ENCODE measurements at regions not wholly inside any gene's neighbourhood (a gene's known extent, or its start where the extent isn't known, plus 50 kb on each side); places are given as distances from the start of the nearest gene placed in this dataset.

DNA sequence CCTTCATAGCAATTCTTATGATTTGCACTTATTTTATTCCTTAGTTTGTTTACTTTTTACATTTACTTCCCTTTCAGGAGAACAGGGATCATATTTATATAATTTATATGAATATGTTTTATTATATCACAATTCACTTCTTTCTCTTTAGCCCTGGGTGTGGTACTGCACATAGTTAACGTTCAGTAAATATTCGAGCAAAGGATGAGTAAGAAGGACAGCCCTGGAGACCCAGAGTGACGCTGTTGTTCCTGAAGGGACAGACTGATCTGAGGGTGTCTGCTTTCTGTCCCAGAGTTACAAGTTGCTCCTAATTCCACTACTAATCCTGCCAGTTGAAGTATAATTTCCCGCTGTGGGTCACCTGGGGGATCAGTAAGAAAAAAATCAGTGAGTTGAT is 366.1 kb downstream of the DMRT2 start:
- Histone ChIP-seq H3K9me3 (ENCODE audit: control insufficient read depth, low read length) (no peaks in the 10 kb centered on the region), H3K27ac (ENCODE audit: insufficient read depth, low read length, poor library complexity, severe bottlenecking) (no peak overlapping the region), H3K36me3 (ENCODE audit: control insufficient read depth, insufficient read depth, low read length) (no peaks in the 10 kb centered on the region), H3K27me3 (replicated peaks; ENCODE audit: control insufficient read depth, insufficient read depth, low read length, poor library complexity, severe bottlenecking) (no peaks in the 10 kb centered on the region), H3K4me1 (ENCODE audit: control insufficient read depth, insufficient read depth, low read length, poor library complexity, severe bottlenecking) (no peaks in the 10 kb centered on the region), H3K4me3 (ENCODE audit: insufficient read depth, low read depth, low read length, poor library complexity, severe bottlenecking) (no peak overlapping the region)
- no peak for DNase-seq

DNA sequence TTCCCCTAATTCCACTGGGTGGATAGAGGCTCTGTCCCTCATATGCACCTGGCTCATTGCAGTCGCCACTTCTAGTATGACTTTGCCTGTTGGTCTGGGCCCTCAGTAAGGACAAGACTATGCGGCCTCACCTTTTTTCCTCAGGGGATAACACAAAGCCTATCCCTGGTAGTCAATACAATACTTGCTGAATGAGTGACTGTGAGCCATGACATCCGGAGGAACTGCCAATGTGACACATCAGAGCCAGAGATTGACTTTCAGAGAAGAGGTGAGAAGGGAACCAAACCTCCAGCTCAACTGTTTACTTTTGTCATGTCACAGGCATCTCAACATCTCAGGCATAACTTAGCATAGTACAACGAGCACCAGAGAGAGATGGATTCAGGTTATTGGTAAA is 371.3 kb downstream of the DMRT2 start:
- Histone ChIP-seq H3K9me3 (ENCODE audit: control insufficient read depth, low read length) (no peaks in the 10 kb centered on the region), H3K36me3 (ENCODE audit: control insufficient read depth, insufficient read depth, low read length) (no peaks in the 10 kb centered on the region), H3K27ac (ENCODE audit: insufficient read depth, low read length, poor library complexity, severe bottlenecking) (no peak overlapping the region), H3K27me3 (replicated peaks; ENCODE audit: control insufficient read depth, insufficient read depth, low read length, poor library complexity, severe bottlenecking) (no peaks in the 10 kb centered on the region), H3K4me3 (ENCODE audit: insufficient read depth, low read depth, low read length, poor library complexity, severe bottlenecking) (no peak overlapping the region), H3K4me1 (ENCODE audit: control insufficient read depth, insufficient read depth, low read length, poor library complexity, severe bottlenecking) (no peaks in the 10 kb centered on the region)
- DNase-seq = no peak

DNA sequence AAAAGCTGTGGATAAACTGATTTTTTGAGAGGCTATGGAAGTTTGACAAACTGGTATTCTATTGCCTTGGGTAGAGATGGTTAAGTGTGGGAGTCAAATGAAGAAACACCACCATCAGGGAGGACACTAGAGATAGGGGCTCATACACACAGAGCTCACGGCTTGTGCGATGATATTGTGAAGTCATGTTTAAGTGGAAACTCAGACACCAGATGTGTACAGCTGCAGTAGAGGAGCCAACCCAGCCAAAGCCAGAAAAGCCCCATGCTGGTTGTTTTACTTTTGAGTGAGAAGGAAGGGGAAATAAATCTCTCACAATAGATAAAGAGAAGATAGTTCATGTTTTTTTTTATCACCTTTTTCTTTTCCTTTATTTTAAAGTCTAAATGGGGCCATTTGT is 377.7 kb downstream of the DMRT2 start:
- DNase-seq = no peak
- H3K9me3 ChIP-seq (ENCODE audit: control insufficient read depth, low read length) = no peaks in the 10 kb centered on the region
- no peak overlapping the region for H3K27ac ChIP-seq (ENCODE audit: insufficient read depth, low read length, poor library complexity, severe bottlenecking)
- no peak overlapping the region for H3K4me3 ChIP-seq (ENCODE audit: insufficient read depth, low read depth, low read length, poor library complexity, severe bottlenecking)
- H3K4me1 ChIP-seq (ENCODE audit: control insufficient read depth, insufficient read depth, low read length, poor library complexity, severe bottlenecking) = no peaks in the 10 kb centered on the region
- no peaks in the 10 kb centered on the region for H3K36me3 ChIP-seq (ENCODE audit: control insufficient read depth, insufficient read depth, low read length)
- no peaks in the 10 kb centered on the region for H3K27me3 ChIP-seq (replicated peaks; ENCODE audit: control insufficient read depth, insufficient read depth, low read length, poor library complexity, severe bottlenecking)

DNA sequence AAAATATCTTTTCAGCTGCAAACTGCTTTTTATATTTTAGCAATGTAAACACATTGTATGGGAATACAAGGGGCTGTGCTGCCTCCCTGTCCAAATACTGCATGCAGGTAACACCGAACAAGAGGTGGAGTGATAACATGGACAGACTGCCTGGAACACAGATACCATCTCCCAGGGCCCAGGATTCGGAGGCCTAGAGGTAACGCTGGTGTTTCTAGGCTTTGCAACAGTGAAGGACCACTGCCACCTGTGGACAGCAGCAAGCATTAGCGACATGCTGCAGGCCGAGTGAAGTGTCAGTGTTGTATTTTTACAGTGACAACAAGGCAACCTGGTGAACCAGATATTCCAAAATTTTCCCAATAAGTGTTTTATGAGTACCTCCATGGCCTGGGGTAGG is 379.1 kb downstream of the DMRT2 start:
- H3K27ac ChIP-seq (ENCODE audit: insufficient read depth, low read length, poor library complexity, severe bottlenecking) = no peak overlapping the region
- no peaks in the 10 kb centered on the region for H3K4me1 ChIP-seq (ENCODE audit: control insufficient read depth, insufficient read depth, low read length, poor library complexity, severe bottlenecking)
- no peak for DNase-seq
- no peak overlapping the region for H3K4me3 ChIP-seq (ENCODE audit: insufficient read depth, low read depth, low read length, poor library complexity, severe bottlenecking)
- no peaks in the 10 kb centered on the region for H3K9me3 ChIP-seq (ENCODE audit: control insufficient read depth, low read length)
- no peaks in the 10 kb centered on the region for H3K36me3 ChIP-seq (ENCODE audit: control insufficient read depth, insufficient read depth, low read length)
- no peaks in the 10 kb centered on the region for H3K27me3 ChIP-seq (replicated peaks; ENCODE audit: control insufficient read depth, insufficient read depth, low read length, poor library complexity, severe bottlenecking)

DNA sequence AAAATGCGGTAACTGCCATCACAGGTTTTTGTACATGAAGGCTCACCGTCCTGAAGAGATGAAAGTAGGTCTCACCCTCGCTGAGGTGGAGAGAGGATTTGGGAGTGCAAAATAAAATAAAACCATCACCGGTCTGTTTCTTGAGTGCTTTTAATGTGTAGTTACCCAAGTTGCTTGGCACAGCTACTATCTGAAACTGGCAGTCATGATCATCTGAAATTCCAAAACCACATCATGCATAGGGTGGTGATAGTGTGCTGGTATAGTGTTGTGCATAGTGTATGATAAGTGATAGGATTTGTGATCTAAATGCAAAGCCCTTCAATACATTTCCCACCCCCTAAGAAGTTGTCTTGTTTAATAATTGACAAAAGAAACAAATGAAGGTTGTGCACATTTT is 381.3 kb downstream of the DMRT2 start:
- DNase-seq = no peak
- Histone ChIP-seq H3K27ac (ENCODE audit: insufficient read depth, low read length, poor library complexity, severe bottlenecking) (no peak overlapping the region), H3K4me1 (ENCODE audit: control insufficient read depth, insufficient read depth, low read length, poor library complexity, severe bottlenecking) (no peaks in the 10 kb centered on the region), H3K36me3 (ENCODE audit: control insufficient read depth, insufficient read depth, low read length) (no peaks in the 10 kb centered on the region), H3K4me3 (ENCODE audit: insufficient read depth, low read depth, low read length, poor library complexity, severe bottlenecking) (no peak overlapping the region), H3K27me3 (replicated peaks; ENCODE audit: control insufficient read depth, insufficient read depth, low read length, poor library complexity, severe bottlenecking) (no peaks in the 10 kb centered on the region), H3K9me3 (ENCODE audit: control insufficient read depth, low read length) (no peaks in the 10 kb centered on the region)

DNA sequence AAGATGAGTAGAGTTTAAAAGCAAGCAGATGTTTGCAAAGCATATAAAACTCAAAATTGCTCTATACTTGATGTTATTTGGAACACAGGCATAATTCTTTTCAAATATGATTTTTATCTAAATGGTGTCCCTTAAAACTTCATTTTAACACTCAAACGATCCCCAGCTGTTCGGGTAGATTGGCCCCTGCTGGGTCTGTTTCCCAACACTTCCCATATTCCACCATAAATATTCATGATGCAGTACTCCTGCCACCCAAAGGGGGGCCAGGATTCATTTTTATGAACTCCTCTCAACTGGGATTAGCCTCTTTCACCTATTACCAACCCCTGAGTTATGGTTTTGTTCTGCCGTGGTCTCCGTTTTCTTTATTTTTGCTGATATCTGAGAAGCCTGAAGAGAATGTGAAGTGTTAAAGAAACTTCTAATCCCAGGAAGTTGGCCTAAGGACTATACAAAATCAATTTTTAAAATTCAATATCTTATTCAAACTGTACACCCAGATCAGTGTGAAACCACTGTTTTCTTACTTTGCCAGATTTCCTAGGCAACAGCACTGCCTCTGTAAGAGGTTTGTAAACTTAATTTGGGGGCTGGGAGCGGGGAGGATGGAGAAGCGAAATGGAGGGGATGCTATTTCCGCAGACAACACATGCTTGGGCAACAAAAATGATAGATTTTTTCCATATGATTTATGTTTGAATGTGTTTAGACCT is 384.1 kb downstream of the DMRT2 start:
- Histone ChIP-seq H3K4me3 (ENCODE audit: insufficient read depth, low read depth, low read length, poor library complexity, severe bottlenecking) (no peak overlapping the region), H3K27me3 (replicated peaks; ENCODE audit: control insufficient read depth, insufficient read depth, low read length, poor library complexity, severe bottlenecking) (no peaks in the 10 kb centered on the region), H3K36me3 (ENCODE audit: control insufficient read depth, insufficient read depth, low read length) (no peaks in the 10 kb centered on the region), H3K9me3 (ENCODE audit: control insufficient read depth, low read length) (no peaks in the 10 kb centered on the region), H3K27ac (ENCODE audit: insufficient read depth, low read length, poor library complexity, severe bottlenecking) (no peak overlapping the region), H3K4me1 (ENCODE audit: control insufficient read depth, insufficient read depth, low read length, poor library complexity, severe bottlenecking) (no peaks in the 10 kb centered on the region)
- DNase-seq = no peak

DNA sequence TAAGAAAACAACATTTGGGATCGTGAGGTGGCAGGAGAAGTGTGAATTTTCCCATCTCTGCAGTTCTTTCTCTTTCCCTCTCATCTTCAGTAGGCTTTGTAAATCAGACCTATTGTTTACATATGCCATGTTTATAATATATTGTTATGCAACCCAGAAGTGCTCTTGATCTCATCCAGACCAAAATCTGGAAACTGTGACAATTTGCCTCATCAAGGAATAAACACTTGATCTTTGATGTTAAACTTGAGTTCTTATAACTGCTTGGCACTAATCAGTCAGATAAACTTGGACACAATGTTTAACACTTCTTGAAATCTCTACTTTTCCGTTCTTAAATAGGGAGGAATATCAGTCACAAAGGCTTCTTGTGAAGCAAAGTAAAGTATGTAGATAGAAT is 384.7 kb downstream of the DMRT2 start:
- no peak for DNase-seq
- no peak overlapping the region for H3K4me3 ChIP-seq (ENCODE audit: insufficient read depth, low read depth, low read length, poor library complexity, severe bottlenecking)
- no peaks in the 10 kb centered on the region for H3K27me3 ChIP-seq (replicated peaks; ENCODE audit: control insufficient read depth, insufficient read depth, low read length, poor library complexity, severe bottlenecking)
- no peak overlapping the region for H3K27ac ChIP-seq (ENCODE audit: insufficient read depth, low read length, poor library complexity, severe bottlenecking)
- no peaks in the 10 kb centered on the region for H3K9me3 ChIP-seq (ENCODE audit: control insufficient read depth, low read length)
- no peaks in the 10 kb centered on the region for H3K4me1 ChIP-seq (ENCODE audit: control insufficient read depth, insufficient read depth, low read length, poor library complexity, severe bottlenecking)
- no peaks in the 10 kb centered on the region for H3K36me3 ChIP-seq (ENCODE audit: control insufficient read depth, insufficient read depth, low read length)

DNA sequence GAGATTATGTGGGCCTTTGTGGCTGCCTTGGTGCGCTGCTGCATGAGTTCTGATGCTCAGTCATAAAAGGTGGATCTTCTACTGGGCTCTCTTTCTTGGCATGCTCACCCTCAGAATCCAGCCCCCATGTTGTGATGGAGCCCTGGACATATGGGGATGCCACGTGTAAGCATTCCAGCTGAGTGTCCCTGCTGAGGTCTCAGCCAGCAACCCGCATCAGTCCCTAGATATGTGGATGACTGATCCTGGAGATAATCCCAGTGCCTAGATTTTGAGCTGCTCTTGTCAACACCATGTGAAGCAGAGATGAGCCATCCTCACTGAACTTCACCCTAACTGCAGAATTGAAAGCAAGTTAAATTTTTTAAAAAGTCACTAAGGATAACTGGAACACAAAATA is 390.1 kb downstream of the DMRT2 start:
- H3K9me3 ChIP-seq (ENCODE audit: control insufficient read depth, low read length) = no peaks in the 10 kb centered on the region
- H3K36me3 ChIP-seq (ENCODE audit: control insufficient read depth, insufficient read depth, low read length) = no peaks in the 10 kb centered on the region
- H3K27ac ChIP-seq (ENCODE audit: insufficient read depth, low read length, poor library complexity, severe bottlenecking) = no peak overlapping the region
- H3K4me3 ChIP-seq (ENCODE audit: insufficient read depth, low read depth, low read length, poor library complexity, severe bottlenecking) = no peak overlapping the region
- no peak for DNase-seq
- H3K27me3 ChIP-seq (replicated peaks; ENCODE audit: control insufficient read depth, insufficient read depth, low read length, poor library complexity, severe bottlenecking) = no peaks in the 10 kb centered on the region
- no peaks in the 10 kb centered on the region for H3K4me1 ChIP-seq (ENCODE audit: control insufficient read depth, insufficient read depth, low read length, poor library complexity, severe bottlenecking)

DNA sequence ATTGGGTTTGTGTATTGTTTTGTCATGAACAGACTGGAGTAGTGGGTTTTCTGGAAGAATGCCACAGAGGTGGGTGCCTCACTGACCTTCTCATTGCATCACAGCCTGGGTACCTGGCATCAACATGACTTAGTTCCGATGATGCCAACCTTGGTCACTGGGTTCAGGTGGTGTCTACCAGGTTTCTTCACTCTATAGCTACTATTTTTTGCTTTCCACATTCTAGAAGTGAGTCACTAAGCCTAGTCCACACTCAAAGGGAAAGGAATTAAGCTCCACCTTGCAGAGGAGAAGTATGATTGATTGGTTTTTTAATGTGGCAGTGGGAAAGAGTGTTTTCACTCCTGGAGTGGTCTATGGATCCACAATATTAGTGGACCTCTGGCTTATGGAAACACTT is 391.9 kb downstream of the DMRT2 start:
- no peaks in the 10 kb centered on the region for H3K27me3 ChIP-seq (replicated peaks; ENCODE audit: control insufficient read depth, insufficient read depth, low read length, poor library complexity, severe bottlenecking)
- H3K4me3 ChIP-seq (ENCODE audit: insufficient read depth, low read depth, low read length, poor library complexity, severe bottlenecking) = no peak overlapping the region
- no peak for DNase-seq
- H3K27ac ChIP-seq (ENCODE audit: insufficient read depth, low read length, poor library complexity, severe bottlenecking) = no peak overlapping the region
- no peaks in the 10 kb centered on the region for H3K9me3 ChIP-seq (ENCODE audit: control insufficient read depth, low read length)
- no peaks in the 10 kb centered on the region for H3K4me1 ChIP-seq (ENCODE audit: control insufficient read depth, insufficient read depth, low read length, poor library complexity, severe bottlenecking)
- H3K36me3 ChIP-seq (ENCODE audit: control insufficient read depth, insufficient read depth, low read length) = no peaks in the 10 kb centered on the region

DNA sequence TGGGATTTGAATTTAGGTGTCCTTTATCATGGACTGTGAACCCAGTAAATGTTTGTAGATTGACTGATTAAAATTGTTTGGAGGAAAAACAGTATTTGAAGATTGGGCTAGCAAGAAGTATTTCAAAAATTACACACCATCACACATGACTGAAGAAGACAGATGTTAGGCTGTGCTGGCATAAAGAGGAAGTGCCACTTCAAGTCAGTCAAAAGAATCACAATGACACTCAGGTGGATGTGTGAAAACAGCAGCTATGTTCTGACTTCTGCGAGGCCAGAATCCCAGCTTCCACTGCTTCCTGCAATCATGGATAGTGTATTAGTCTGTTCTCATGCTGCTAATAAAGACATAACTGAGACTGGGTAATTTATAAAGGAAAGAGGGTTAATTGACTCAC is 393.3 kb downstream of the DMRT2 start:
- Histone ChIP-seq H3K4me3 (ENCODE audit: insufficient read depth, low read depth, low read length, poor library complexity, severe bottlenecking) (no peak overlapping the region), H3K4me1 (ENCODE audit: control insufficient read depth, insufficient read depth, low read length, poor library complexity, severe bottlenecking) (no peaks in the 10 kb centered on the region), H3K36me3 (ENCODE audit: control insufficient read depth, insufficient read depth, low read length) (no peaks in the 10 kb centered on the region), H3K27me3 (replicated peaks; ENCODE audit: control insufficient read depth, insufficient read depth, low read length, poor library complexity, severe bottlenecking) (no peaks in the 10 kb centered on the region), H3K27ac (ENCODE audit: insufficient read depth, low read length, poor library complexity, severe bottlenecking) (no peak overlapping the region), H3K9me3 (ENCODE audit: control insufficient read depth, low read length) (no peaks in the 10 kb centered on the region)
- no peak for DNase-seq
